K562 (cell line): ENCODE measurements at regions not wholly inside any gene's neighbourhood (a gene's known extent, or its start where the extent isn't known, plus 50 kb on each side); places are given as distances from the start of the nearest gene placed in this dataset.

Experiments used
- CBX3 ChIP-seq, 2 experiments: IDR thresholded peaks; 1 replicate in 1 of 2; 2 replicates in 1 of 2; pipeline ENCODE4 v1.6.1; 2012; ENCODE audit warnings: inconsistent platforms in 2 of 2, low read length in 2 of 2, borderline replicate concordance in 1 of 2, control low read depth in 1 of 2
- CTCF ChIP-seq, 3 experiments: IDR thresholded peaks in 2 of 3; conservative IDR thresholded peaks in 1 of 3; 2 replicates each; pipeline ENCODE4 v1.5.1; 2011 to 2012; ENCODE audit warnings: low read length in 3 of 3, mild to moderate bottlenecking in 3 of 3, control low read depth in 2 of 3, improper control_type of control experiment in 1 of 3, inconsistent platforms in 1 of 3, low read depth in 1 of 3, mixed read lengths in 1 of 3, moderate library complexity in 1 of 3; ENCODE audit not compliant: insufficient read depth in 2 of 3

- TF ChIP-seq CTCF (IDR thresholded peaks at IDR 0.05 in 2 of 3, conservative IDR thresholded peaks at IDR 0.05 in 1 of 3; ENCODE audit: insufficient read depth in 2 of 3, low read depth in 1 of 3, low read length in 3 of 3) (no peak), CBX3 (IDR thresholded peaks at IDR 0.05; ENCODE audit: borderline replicate concordance in 1 of 2, low read length in 2 of 2) (no peak)
Observed at GRCh38 chr5:93300309-93300923, 280.6 kb downstream of the NR2F1-AS1 start.
